ENCODE measurements at regions not wholly inside any gene's neighbourhood (a gene's known extent, or its start where the extent isn't known, plus 50 kb on each side); places are given as distances from the start of the nearest gene placed in this dataset.

DNA sequence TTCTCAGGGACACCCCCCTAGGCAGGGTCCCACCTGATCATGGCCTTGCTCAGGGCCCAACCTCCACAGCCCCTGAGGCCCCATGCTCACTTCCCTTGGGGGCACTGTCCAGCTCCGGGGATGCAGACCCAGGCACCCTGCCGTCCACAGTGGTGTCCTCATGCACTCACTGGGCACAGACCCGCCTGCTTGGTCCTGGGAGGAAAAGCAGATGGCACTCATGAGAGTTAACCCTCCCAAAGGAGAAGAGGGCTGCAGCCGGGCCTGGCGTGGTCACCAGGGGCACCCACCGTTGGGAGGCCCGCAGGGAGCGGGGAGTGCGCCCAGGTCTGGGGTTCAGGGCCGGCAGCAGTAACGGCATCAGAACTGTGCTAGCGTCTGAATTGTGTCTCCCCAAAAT, 1270.9 kb downstream of the BRD1 start:
- ChIA-PET POLR2A (no interaction called here), CTCF (no interaction called here)
- H3K27me3 Mint-ChIP-seq, result no peaks in the 10 kb centered on the region
- Histone ChIP-seq H3K9me3 (ENCODE audit: control extremely low read depth in 1 of 3, control insufficient read depth in 2 of 3, insufficient read depth in 1 of 3, low read length in 2 of 3) (peaks cover 0 to 16% (median 0%) of the 10 kb centered on the region in 3 donors), H2AFZ (ENCODE audit: insufficient read depth, low read depth, low read length, poor library complexity, severe bottlenecking) (no peak overlapping the region), H3K27ac (ENCODE audit: low read length in 2 of 2) (no peak overlapping the region), H3K9ac (ENCODE audit: low read length) (no peak overlapping the region), H3K27me3 (replicated peaks in 1 of 4; ENCODE audit: control extremely low read depth in 1 of 4, control insufficient read depth in 3 of 4, insufficient read depth in 4 of 4, low read length in 3 of 4) (no peaks in the 10 kb centered on the region), H3K4me3 (ENCODE audit: control extremely low read depth in 1 of 5, extremely low read depth in 1 of 5, insufficient read depth in 1 of 5, low read depth in 2 of 5, low read length in 4 of 5) (no peak overlapping the region), H3K36me3 (replicated peaks in 1 of 2; ENCODE audit: control extremely low read depth in 1 of 2, control insufficient read depth in 1 of 2, extremely low read depth in 1 of 2, insufficient read depth in 2 of 2, low read length in 1 of 2) (no peaks in the 10 kb centered on the region), H4K20me1 (ENCODE audit: control insufficient read depth, insufficient read depth, low read length, poor library complexity, severe bottlenecking) (no peaks in the 10 kb centered on the region), H3K4me2 (replicated peaks; ENCODE audit: low read depth, low read length, poor library complexity, severe bottlenecking) (no peak overlapping the region), H3K4me1 (ENCODE audit: control insufficient read depth in 2 of 2, insufficient read depth in 2 of 2, low read length in 2 of 2) (no peaks in the 10 kb centered on the region), H3K79me2 (ENCODE audit: control insufficient read depth, insufficient read depth, low read length) (no peaks in the 10 kb centered on the region)
- no peaks in the 10 kb centered on the region for H3K4me1 Mint-ChIP-seq
- no peaks in the 10 kb centered on the region for H3K9me3 Mint-ChIP-seq (ENCODE audit: insufficient read depth)
- intact Hi-C loops (cut with micrococcal nuclease), result no loop called here
- TF ChIP-seq, protein P1, sequence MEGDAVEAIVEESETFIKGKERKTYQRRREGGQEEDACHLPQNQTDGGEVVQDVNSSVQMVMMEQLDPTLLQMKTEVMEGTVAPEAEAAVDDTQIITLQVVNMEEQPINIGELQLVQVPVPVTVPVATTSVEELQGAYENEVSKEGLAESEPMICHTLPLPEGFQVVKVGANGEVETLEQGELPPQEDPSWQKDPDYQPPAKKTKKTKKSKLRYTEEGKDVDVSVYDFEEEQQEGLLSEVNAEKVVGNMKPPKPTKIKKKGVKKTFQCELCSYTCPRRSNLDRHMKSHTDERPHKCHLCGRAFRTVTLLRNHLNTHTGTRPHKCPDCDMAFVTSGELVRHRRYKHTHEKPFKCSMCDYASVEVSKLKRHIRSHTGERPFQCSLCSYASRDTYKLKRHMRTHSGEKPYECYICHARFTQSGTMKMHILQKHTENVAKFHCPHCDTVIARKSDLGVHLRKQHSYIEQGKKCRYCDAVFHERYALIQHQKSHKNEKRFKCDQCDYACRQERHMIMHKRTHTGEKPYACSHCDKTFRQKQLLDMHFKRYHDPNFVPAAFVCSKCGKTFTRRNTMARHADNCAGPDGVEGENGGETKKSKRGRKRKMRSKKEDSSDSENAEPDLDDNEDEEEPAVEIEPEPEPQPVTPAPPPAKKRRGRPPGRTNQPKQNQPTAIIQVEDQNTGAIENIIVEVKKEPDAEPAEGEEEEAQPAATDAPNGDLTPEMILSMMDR (IDR thresholded peaks at IDR 0.05), result no peak
- TF ChIP-seq EZH2 (IDR thresholded peaks at IDR 0.05; ENCODE audit: borderline replicate concordance, insufficient read depth, low read depth, low read length, poor library complexity, severe bottlenecking), result no peak
- H3K27ac Mint-ChIP-seq, result no peak overlapping the region
- 94% methylated on average over 10 of the region's 12 CpGs for WGBS (ENCODE audit: insufficient coverage)
- no peak overlapping the region for H3K4me3 Mint-ChIP-seq
- DNase-seq, result no peak
- ATAC-seq (ENCODE audit: low read depth), result no peak

DNA sequence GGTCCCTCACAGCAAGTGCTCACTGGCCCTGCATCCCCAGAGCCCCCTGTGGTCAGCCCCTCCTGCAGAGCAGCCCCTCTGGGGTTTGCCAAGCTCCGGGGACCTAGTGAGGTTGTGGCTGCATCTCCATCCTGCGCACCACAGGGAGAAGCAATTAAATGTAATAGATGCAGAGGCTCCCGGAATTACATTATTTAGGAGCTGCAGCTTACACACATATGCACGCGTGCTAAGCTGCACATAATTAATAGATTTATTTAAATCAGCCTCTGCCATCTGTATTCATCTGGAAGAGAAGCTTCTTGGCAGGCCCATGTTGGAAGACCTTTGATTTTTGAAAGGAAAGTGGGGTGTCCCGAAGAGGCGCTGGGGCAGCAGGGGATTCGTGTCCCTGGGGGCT, 1271.5 kb downstream of the BRD1 start:
- no peak overlapping the region for H3K27ac ChIP-seq (ENCODE audit: low read length in 2 of 2)
- H3K27ac Mint-ChIP-seq, result no peak overlapping the region
- TF ChIP-seq, protein P1 (IDR thresholded peaks at IDR 0.05), result no peak
- no peak for TF ChIP-seq EZH2 (IDR thresholded peaks at IDR 0.05; ENCODE audit: borderline replicate concordance, insufficient read depth, low read depth, low read length, poor library complexity, severe bottlenecking)
- no peak overlapping the region for H3K4me3 ChIP-seq (ENCODE audit: control extremely low read depth in 1 of 5, extremely low read depth in 1 of 5, insufficient read depth in 1 of 5, low read depth in 2 of 5, low read length in 4 of 5)
- no peaks in the 10 kb centered on the region for H4K20me1 ChIP-seq (ENCODE audit: control insufficient read depth, insufficient read depth, low read length, poor library complexity, severe bottlenecking)
- no peaks in the 10 kb centered on the region for H3K4me1 ChIP-seq (ENCODE audit: control insufficient read depth in 2 of 2, insufficient read depth in 2 of 2, low read length in 2 of 2)
- intact Hi-C loops (cut with micrococcal nuclease), result no loop called here
- no peak overlapping the region for H3K4me3 Mint-ChIP-seq
- no peak overlapping the region for H2AFZ ChIP-seq (ENCODE audit: insufficient read depth, low read depth, low read length, poor library complexity, severe bottlenecking)
- H3K4me2 ChIP-seq (replicated peaks; ENCODE audit: low read depth, low read length, poor library complexity, severe bottlenecking), result no peak overlapping the region
- H3K4me1 Mint-ChIP-seq, result no peaks in the 10 kb centered on the region
- no peaks in the 10 kb centered on the region for H3K9me3 Mint-ChIP-seq (ENCODE audit: insufficient read depth)
- H3K79me2 ChIP-seq (ENCODE audit: control insufficient read depth, insufficient read depth, low read length), result no peaks in the 10 kb centered on the region
- H3K36me3 ChIP-seq (replicated peaks in 1 of 2; ENCODE audit: control extremely low read depth in 1 of 2, control insufficient read depth in 1 of 2, extremely low read depth in 1 of 2, insufficient read depth in 2 of 2, low read length in 1 of 2), result no peaks in the 10 kb centered on the region
- 73% methylated on average over 5 of the region's 8 CpGs for WGBS (ENCODE audit: insufficient coverage)
- H3K9ac ChIP-seq (ENCODE audit: low read length), result no peak overlapping the region
- ChIA-PET CTCF (no interaction called here), POLR2A (no interaction called here)
- ATAC-seq (ENCODE audit: low read depth), result no peak
- no peak for DNase-seq
- peaks cover 0 to 18% (median 0%) of the 10 kb centered on the region in 3 donors for H3K9me3 ChIP-seq (ENCODE audit: control extremely low read depth in 1 of 3, control insufficient read depth in 2 of 3, insufficient read depth in 1 of 3, low read length in 2 of 3)
- H3K27me3 Mint-ChIP-seq, result no peaks in the 10 kb centered on the region
- H3K27me3 ChIP-seq (replicated peaks in 1 of 4; ENCODE audit: control extremely low read depth in 1 of 4, control insufficient read depth in 3 of 4, insufficient read depth in 4 of 4, low read length in 3 of 4), result no peaks in the 10 kb centered on the region
